ENCODE measurements at regions not wholly inside any gene's neighbourhood (a gene's known extent, or its start where the extent isn't known, plus 50 kb on each side); places are given as distances from the start of the nearest gene placed in this dataset.

DNA sequence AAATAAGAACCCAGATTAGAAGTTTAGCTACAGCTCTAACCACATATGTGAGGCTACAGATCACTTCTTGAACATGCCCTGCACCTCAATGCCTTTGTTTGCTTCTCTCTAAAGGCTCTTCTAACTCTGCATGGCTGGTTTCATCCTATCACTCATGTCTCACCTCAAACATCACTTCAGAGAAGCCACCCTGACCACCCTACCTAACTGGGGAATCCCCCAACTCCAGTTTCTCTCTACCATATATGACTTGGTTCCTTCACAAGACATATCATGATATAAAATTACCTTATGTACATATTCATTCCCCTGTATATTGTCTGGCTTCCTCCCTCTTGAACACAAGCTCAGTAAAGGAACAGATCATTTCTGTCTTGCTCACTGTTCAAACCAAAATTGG is 250.2 kb upstream of the GRIP1 start:
- TF ChIP-seq, protein P1, sequence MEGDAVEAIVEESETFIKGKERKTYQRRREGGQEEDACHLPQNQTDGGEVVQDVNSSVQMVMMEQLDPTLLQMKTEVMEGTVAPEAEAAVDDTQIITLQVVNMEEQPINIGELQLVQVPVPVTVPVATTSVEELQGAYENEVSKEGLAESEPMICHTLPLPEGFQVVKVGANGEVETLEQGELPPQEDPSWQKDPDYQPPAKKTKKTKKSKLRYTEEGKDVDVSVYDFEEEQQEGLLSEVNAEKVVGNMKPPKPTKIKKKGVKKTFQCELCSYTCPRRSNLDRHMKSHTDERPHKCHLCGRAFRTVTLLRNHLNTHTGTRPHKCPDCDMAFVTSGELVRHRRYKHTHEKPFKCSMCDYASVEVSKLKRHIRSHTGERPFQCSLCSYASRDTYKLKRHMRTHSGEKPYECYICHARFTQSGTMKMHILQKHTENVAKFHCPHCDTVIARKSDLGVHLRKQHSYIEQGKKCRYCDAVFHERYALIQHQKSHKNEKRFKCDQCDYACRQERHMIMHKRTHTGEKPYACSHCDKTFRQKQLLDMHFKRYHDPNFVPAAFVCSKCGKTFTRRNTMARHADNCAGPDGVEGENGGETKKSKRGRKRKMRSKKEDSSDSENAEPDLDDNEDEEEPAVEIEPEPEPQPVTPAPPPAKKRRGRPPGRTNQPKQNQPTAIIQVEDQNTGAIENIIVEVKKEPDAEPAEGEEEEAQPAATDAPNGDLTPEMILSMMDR (IDR thresholded peaks at IDR 0.05): no peak
- no peak for TF ChIP-seq POLR2A (IDR thresholded peaks at IDR 0.05)
- no peak for TF ChIP-seq POLR2AphosphoS5 (IDR thresholded peaks at IDR 0.05)
- no peak for TF ChIP-seq EP300 (IDR thresholded peaks at IDR 0.05)
